ENCODE measurements at regions not wholly inside any gene's neighbourhood (a gene's known extent, or its start where the extent isn't known, plus 50 kb on each side); places are given as distances from the start of the nearest gene placed in this dataset.

DNA sequence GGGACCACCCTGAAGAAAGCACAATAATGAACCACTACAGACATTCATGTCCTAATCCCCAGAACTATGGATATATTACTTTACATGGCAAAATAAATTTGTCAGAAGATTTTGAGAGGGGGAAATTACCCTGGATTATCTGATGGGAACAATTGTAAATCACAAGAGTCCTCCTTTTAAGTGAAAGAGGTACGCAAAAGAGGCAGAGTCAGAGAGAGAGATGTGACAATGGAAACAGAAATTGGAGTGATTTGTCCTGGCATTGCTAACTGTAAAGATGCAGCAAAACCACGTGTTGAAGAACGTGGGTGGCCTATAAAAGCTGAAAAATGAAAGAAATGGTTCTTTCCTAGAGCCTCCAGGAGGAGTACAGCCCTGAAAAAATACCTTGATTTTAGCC is 1121.4 kb upstream of the ALCAM start:
- no peak for TF ChIP-seq YY1 (IDR thresholded peaks at IDR 0.05; ENCODE audit: insufficient read depth, insufficient read length)
- no peak for TF ChIP-seq ZNF274 (IDR thresholded peaks at IDR 0.05; ENCODE audit: low read depth, low read length)
